GM21786 (cell line): ENCODE measurements at regions not wholly inside any gene's neighbourhood (a gene's known extent, or its start where the extent isn't known, plus 50 kb on each side); places are given as distances from the start of the nearest gene placed in this dataset.
"Not testable (repeated sequence)": the region's sequence is repeated elsewhere in the genome, so short reads cannot be mapped to it uniquely, and the experiment has no call there.

ENCODE experiments used
- ATAC-seq: cut with Tn5 transposase; IDR thresholded peaks from one replicate; pipeline ENCODE4 v1.9.1; 2021; ENCODE audit not compliant: unreplicated experiment

DNA sequence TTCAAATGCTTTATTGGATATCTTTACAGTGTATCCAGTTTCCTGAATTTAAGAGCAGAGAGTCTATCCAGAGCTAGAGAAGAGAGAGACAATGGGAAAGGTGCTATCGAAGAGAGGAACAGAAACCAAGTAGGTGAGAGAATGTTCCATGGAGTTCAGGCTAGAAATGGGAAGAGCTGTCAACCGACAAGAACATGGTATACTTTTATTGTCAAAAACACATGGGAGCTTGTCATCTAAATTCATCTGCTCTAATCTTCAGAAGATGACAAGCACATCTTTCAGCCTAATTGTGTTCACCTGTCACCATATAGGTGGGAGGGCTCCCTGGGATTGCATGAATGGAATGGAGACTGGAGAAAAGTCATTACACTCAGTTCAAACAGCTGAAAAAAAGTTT is 690.4 kb upstream of the LRATD1 start:
- no peak for ATAC-seq

DNA sequence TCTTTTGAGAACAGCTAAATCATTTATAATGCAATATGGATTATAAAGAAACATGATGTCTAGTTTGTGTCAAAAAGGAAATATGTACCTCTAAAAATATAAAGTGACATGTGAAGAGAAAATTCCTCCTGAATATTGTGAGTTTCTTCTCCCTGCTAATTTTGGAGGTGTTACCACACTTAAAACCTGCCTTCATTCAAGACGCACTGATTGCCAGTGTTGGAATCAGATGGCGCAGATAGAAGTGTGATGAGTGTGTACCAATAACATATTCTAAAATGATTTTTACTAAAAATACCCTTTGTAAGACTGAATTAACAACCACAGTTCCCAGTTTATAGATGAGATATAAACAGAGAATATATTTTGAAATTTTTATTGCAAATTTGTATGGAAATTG is 681.8 kb upstream of the LRATD1 start:
- no peak for ATAC-seq

DNA sequence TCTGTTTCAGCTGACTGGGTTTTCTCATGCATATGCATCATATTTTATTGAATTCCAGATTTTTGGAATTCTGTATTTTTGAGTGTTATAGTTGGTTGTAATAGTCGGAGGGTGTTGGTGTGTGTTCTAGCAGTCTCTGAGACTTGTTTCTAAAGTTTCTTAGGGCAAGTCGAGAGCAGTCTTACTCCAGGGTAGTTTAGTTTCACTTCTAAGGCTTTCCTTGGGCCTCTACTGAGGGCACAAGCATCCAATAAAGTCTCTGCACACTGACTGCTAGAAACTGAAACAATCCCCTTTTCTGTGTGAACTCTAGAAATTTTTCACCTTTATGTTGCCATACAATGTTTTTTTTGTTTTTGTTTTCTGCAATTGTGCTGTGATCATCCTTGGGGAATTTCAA is 663.7 kb upstream of the LRATD1 start:
- no peak for ATAC-seq

DNA sequence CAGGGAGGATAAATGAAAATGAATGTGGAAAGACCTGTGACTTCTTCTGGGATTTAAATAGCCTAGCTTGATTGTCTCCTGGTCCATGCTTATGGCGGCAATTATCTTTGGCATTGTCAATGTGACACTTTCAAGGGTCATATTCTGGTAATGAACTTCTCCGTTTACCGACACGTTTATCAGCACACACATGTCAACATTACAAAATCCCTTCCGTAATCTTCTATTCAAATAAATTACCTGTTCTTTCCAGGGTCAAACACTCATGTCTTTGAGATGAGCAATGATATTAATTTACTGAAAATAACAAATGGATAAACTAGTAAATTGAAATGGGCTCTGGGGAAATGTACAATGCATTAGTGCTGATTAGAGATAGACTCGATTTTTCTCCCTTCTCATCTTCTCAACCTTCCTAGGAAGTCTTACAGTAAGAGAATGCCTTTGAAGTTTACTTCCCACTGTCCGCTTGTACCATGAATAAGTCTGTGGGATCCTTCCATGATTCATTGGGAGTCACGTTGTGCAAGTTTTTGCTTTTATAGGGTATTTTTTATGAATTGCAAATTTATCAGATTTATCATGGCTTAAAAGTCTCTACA is 646.3 kb upstream of the LRATD1 start:
- no peak for ATAC-seq

DNA sequence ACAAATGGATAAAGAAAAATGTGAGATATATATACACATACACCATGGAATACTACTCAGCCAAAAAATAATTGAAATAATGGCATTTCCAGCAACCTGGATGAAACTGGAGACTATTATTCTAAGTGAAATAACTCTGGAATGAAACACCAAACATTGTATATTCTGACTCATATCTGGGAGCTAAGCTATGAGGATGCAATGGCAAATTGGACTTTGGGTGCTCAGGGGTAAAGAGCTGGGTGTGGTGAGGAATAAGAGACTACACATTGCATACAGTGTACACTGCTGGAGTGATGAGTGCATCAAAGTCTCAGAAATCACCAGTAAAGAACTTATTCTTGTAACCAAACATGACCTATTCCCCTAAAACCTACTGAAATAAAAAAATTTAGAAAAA is 636.0 kb upstream of the LRATD1 start:
- ATAC-seq = no peak

DNA sequence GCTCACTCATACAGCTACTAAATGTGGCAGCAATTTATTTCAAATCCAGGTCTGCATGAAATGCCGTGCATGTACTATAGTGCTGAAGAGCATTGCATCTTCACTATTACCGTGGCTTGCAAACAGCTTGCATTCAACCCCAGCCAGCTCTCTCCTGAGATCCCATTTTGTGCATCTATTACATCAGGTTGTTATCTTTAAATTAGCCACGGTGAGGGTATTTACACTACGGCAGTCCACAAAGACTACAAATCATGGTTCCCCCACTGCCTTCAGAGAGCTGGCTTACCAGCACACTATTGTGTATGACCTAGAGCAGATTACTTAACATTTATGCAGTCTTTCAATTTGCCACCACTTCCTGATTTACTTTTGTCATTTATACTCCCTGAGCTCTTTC is 621.3 kb upstream of the LRATD1 start:
- no peak for ATAC-seq

DNA sequence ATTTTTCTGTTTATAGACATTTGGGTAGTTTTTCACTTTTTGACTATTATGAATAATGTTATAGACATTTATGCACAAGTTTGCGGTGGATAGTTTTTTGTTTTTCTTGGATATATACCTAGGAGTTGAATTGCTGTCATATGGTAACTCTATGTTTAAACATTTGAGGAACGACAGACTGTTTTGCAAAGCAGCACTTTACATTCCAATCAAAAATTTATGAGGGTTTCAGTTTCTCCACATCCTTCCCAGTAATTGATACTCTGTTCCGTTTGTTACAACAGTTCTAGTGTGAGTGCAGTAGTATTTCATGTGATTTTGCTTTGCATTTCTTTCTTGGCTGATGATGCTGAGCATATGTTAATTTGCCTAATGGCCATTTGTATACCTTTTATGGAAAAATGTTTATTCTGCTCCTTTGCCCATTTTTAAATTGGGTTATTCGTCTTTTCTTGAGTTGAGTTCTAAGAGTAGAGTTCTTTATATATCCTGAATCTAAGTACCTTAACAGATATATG is 617.3 kb upstream of the LRATD1 start:
- no peak for ATAC-seq

DNA sequence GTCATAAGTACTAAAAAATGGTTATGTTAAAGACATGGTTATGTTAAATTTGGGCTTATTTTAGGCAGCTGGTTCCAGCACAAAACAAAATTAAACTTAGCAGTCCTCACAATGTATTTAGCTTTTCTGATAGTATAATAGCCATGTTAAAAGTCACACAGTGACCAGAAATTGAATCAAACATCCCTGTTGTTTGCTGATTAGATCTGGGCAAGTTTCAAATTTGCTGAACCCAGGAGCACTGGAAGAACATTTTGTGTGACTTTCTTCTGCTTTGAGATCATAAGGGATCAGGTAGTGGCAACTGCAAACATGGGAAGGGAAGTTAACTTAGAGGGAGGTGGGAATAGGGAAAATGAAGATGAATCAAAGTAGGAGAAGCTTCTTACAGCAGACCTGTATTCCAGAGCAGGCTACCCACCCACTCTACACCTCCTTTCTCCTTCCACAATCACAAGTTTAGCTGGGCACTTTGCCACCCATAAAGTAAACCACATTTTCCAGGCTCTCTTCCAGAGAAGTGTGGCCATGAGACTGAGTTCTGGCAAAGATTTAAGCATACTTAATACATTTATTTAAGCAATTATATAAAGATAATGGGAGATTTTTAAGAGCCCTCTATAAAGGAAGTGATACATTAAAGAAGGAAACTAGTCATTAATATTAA is 616.1 kb upstream of the LRATD1 start:
- no peak for ATAC-seq

DNA sequence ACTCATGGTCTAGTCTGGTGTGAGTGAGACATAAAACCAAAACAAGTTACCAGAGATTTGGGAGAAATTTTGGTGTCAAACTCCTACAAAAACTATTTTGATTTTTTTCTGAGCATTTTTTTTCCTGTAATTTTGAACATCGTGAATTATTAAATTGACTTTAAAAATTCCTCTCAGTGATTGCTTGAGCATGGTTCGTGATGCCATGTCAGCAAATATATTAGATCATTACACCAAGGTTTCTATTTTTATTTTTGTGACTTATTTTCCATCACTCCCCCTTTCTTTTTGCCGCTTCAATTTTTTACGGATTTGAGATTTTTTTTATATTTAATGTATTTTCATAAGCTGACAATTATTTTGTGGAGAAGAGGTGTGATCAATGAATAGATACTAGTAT is 613.9 kb upstream of the LRATD1 start:
- ATAC-seq = no peak

DNA sequence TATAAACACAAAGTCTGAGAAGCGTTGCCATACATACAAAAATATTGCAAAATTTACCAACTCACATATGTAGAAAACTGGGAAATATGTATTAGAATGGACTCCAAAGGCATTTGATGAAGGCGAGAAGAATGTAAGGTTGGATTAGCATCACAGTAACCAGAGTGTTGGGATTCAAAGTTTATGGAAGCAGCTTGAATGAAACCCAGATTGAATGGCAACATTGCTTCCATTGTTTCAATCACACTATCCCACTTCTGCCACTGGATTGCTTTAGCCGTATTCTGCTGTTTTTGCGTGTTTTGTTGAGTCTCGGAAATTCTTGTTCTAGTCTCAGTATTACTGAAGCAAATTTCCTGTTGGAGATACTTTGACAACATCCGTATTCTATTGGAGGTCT is 609.0 kb upstream of the LRATD1 start:
- ATAC-seq = no peak

DNA sequence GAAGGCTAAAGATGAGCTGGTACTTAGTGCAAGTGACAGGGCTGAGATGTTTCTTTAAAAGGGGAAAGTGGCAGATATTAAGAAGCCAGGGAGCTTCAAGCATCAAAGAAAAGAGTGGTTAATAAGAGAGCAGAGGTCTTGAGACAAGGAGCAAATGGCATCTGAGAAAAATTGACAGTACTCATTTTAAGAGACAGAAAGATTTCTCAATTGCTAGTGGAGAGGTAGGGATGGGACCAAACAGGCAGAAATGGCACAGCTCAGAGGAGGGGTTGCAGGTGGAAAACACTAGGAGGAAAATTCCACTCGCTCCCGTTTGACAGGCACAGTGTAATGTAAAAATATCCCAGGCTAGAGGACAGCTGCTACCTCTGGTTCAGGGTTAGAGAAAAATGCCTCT is 593.4 kb upstream of the LRATD1 start:
- ATAC-seq = no peak

DNA sequence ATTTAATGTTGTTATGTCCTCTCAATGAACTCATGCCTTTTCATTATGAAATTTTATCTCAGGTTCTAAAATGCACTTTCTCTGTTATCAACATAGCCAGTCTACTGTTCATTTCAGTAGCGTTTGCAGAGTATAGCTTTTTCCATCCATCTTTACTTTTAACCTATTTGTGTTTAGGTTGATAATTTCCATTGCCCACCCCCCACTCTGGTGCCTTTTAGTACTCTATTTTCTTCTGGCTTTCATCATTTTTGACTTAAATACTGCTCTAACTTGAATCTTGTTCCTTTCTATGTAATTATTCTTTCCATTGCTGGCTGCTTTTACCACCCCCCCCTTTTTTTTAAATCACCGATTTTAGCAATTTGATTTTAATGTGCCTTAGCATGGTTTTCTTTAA is 585.0 kb upstream of the LRATD1 start:
- ATAC-seq = no peak

DNA sequence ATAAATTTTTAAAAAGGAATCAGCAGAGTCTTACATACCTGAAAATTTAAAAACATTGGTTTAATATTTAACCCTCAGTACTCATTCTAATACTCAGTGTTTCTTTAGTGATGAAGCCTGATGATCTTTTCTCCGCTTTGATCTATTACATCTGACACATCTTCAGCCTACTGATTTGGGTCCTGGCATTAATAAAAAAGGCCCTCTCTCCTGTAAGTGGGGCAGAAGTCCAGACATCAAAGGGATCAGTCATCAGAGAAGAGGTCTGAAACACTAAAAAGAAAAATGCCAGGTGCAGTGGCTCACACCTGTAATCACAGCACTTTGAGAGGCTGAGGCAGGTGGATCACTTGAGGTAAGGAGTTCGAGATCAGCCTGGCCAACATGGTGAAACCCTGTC is 581.1 kb upstream of the LRATD1 start:
- no peak for ATAC-seq

DNA sequence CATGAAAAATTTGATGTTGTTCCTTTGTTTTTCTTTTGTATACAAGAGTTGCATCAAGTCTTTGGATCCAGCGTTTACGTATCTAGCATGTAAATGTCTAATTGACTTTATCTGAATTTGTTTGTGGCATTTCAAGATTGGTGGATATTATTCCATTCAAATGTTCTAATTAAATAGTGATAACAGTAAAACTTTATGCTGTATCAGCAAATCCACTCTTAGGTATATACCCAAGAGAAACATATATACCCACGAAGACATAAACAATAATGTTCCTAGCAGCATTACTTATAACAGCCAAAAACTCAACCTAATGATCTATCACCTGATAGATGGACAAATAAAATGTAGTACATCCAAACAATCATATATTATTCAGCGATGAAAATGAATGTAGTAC is 579.4 kb upstream of the LRATD1 start:
- ATAC-seq = no peak

DNA sequence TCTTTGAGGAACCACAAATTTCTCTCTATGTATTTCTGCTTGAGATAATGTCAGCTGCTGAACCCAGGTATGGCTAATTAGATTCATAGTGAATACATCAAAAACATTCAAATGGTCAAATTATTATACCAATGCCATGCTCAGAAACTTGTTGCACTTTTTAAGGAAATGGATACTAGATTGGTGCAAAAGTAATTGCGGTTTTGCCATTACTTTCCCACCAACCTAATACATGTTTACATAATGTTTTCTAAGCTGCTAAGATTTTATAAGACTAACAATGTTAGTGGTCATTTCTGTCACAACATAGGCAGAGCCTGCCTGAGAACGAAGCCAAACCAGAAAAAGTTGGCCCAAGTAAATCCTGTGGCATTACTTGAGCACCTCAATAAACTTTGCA is 568.2 kb upstream of the LRATD1 start:
- ATAC-seq = no peak

DNA sequence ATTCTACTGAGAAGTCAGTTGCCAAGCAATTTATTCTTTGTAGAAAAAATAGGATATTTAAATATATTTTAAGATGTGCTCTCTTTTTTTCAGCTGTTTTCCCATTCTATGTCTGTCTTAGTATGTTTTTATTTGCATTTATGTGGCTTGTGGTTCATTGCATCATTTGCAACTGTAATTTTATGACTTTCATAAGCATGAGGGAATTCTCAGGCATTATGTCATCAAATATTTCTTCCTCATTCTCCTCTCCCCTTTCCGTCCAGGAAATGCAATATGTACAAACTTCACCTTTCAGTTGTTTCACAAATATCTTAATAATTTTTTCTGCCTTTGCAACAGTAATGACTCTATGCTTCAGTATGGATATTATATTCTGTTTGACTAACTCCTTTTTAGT is 560.2 kb upstream of the LRATD1 start:
- no peak for ATAC-seq

DNA sequence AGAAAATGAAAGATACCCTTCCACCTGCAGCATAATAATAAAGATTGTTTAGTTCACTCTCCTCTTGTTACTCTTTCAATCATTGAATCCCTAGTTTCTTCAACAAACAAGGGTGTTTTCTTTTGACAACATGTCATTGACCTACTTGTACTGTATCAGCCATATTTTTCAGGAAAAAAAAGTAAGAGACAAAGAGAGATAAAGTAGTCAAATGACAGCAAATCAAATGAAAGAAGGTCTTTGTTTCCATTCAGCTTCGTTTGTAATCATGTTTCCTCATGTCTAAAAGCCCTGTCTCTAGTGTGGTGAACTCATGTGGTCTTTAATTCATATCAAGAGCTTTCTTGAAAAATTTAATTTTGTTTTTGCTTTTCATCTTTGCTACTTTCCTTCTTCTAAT is 557.8 kb upstream of the LRATD1 start:
- ATAC-seq = no peak

DNA sequence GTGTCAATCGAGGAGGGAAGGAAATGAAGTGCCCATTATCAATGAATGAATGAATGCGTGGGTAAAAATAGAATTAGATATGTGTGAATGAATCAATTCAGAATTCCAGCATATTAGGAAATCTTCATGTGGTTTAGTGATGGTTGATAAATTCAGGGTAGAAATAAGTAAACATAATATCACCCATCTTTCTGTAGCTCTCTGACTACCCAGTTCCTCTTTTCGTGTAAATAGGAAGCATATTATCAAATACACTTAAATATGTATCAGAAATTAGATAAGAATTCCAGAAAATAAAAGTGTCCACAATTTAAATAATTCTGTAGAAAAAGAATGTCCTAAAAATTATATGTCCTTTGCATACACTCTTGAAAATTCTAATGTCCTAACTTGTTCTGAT is 552.9 kb upstream of the LRATD1 start:
- ATAC-seq = no peak

DNA sequence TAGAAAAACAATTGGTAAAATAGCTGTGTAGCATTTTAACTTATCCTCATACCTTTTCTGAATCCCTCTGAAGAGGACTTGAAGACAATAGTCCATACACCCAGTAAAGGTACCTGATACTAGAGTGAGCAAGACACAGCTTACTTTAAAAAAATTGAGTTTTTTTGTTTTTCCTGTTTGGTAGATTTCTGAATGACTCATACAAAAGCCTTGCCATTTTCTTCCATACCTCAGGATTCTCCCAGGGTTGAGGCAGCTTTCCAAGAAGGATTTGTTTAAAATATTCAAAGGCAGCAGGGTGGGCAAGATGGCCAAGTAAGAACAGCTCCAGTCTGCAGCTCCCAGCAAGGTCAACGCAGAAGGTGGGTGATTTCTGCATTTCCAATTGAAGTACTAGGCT is 551.0 kb upstream of the LRATD1 start:
- no peak for ATAC-seq

DNA sequence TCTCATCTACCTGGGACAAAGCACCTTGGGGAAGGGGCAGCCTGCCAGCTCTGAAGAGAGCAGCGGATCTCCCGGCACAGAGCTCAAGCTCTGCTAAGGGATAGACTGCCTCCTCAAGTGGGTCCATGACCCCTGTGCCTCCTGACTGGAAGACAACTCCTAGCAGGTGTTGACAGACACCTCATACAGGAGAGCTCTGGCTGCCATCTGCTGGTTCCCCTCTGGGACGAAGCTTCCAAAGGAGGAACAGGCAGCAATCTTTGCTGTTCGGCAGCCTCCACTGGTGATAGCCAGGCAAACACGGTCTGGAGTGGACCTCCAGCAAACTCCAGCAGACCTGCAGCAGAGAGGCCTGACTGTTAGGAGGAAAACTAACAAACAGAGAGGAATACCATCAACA is 549.9 kb upstream of the LRATD1 start:
- no peak for ATAC-seq

DNA sequence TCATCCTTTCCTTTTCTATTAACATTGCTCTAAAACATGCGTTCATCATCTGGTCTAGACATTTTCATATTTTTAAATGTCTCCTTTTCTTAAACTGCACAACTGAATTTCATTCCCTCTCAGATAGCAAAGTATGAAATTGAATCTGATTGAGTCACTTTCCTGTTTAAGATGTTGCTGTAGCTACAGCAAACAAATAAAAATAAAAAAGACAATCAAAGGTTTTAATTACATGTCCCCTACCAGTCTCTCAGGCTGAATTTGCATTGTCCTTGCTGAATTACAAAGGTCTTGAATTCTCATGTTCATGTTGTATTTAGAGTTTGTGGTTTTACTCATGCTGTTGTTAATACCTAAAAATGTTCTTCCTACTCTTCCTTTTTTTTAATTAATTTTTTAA is 537.9 kb upstream of the LRATD1 start:
- no peak for ATAC-seq

DNA sequence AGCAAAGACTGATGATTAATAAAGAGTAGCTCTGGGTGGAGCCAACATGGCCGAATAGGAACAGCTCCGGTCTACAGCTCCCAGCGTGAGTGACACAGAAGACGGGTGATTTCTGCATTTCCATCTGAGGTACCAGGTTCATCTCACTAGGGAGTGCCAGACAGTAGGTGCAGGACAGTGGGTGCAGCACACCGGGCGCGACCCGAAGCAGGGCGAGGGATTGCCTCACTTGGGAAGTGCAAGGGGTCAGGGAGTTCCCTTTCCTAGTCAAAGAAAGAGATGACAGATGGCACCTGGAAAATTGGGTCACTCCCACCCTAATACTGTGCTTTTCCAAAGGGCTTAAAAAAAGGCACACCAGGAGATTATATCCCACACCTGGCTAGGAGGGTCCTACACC is 533.4 kb upstream of the LRATD1 start:
- not testable (repeated sequence) for ATAC-seq

DNA sequence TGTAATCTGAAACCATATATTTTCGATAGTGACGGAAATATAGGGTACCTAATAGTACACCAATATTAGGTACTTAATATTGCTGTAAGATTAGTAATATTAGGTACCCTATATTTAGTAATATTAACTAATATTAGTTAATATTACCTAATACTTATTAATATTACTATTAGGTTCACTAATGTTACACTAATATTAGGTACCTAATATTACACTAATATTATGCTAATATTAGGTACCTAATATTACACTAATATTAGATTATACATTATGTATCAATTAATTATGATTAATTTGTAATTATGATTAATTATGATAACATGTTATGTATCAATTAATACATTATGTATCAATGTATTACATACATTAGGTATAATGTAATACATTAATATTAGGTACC is 518.2 kb upstream of the LRATD1 start:
- ATAC-seq = no peak
